Spleen (tissue), 7 donors: ENCODE measurements at regions not wholly inside any gene's neighbourhood (a gene's known extent, or its start where the extent isn't known, plus 50 kb on each side); places are given as distances from the start of the nearest gene placed in this dataset.

Experiments used
- POLR2A ChIP-seq, 3 donors: fragments of 450-650 bp; IDR thresholded peaks; one replicate each; pipeline ENCODE4 v1.5.1; 2017; ENCODE audit warnings: antibody characterized with exemption in 3 of 3, mild to moderate bottlenecking in 1 of 3
- POLR2AphosphoS5 ChIP-seq, 3 donors: sonication (generic); formaldehyde crosslinking; IDR thresholded peaks; one replicate each; pipeline ENCODE4 v1.5.1; 2017; ENCODE audit warnings: antibody characterized with exemption in 3 of 3
- TF ChIP-seq, protein P1 (sequence below), 11 experiments: fragments of 200-600 bp in 7 of 11; fragments of 450-650 bp in 4 of 11; sonication (generic) in 4 of 11; IDR thresholded peaks in 8 of 11; conservative IDR thresholded peaks in 3 of 11; 1 replicate in 7 of 11; 2 replicates in 4 of 11; pipeline versions ENCODE4 v1.4.0 to v1.8.0; 2016 to 2021; ENCODE audit warnings: antibody characterized with exemption in 11 of 11, inconsistent platforms in 4 of 11, mild to moderate bottlenecking in 1 of 11
- donor health status: DM: no; HTN: no; CAD: no; lungs with moderate emphysema.
- donor health status: DM: no; HTN: no; CAD: no.
- donor health status: DM: no; HTN: no; CAD: no.

DNA sequence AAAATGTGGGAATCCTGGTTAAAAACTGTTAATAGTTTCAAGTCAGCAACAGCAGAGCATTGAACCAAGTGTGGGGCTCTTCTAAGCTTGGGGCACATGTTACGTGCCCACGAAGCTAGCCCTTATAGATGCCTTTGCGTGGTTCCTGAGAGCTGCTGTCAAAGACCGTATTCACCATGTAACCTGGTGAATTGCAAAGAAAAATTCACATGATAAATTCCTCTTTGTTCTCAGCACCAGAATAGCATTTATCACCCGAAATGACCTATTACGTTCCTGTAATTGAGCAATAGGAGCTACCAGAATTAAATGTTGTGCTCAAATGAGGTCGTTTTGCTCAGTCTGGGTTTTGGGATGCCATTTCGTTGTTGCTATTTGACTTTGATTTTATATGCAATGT, 202.6 kb upstream of the PRPS1L1 start:
- TF ChIP-seq, protein P1, sequence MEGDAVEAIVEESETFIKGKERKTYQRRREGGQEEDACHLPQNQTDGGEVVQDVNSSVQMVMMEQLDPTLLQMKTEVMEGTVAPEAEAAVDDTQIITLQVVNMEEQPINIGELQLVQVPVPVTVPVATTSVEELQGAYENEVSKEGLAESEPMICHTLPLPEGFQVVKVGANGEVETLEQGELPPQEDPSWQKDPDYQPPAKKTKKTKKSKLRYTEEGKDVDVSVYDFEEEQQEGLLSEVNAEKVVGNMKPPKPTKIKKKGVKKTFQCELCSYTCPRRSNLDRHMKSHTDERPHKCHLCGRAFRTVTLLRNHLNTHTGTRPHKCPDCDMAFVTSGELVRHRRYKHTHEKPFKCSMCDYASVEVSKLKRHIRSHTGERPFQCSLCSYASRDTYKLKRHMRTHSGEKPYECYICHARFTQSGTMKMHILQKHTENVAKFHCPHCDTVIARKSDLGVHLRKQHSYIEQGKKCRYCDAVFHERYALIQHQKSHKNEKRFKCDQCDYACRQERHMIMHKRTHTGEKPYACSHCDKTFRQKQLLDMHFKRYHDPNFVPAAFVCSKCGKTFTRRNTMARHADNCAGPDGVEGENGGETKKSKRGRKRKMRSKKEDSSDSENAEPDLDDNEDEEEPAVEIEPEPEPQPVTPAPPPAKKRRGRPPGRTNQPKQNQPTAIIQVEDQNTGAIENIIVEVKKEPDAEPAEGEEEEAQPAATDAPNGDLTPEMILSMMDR (IDR thresholded peaks at IDR 0.05 in 8 of 11, conservative IDR thresholded peaks at IDR 0.05 in 3 of 11): no peak
- no peak for TF ChIP-seq POLR2A (IDR thresholded peaks at IDR 0.05)
- no peak for TF ChIP-seq POLR2AphosphoS5 (IDR thresholded peaks at IDR 0.05)
